WTC11 (cell line): ENCODE measurements at regions not wholly inside any gene's neighbourhood (a gene's known extent, or its start where the extent isn't known, plus 50 kb on each side); places are given as distances from the start of the nearest gene placed in this dataset.
A peak's percentile ranks its signal among the peaks of the same experiment; 100 is the strongest.

Source experiments
- ATAC-seq: fragments of 200-7000 bp; cut with Tn5 transposase; 2 replicates; pipeline ENCODE4 v1.10.0; 2021; ENCODE audit warnings: mild to moderate bottlenecking, moderate library complexity
- CTCF ChIA-PET: fragments of 300-600 bp; sonication (Branson Sonifier 250); formaldehyde crosslinking; loops from one replicate; lab custom pipeline; 2021; ENCODE audit warnings: antibody characterized with exemption; lab: Charles Lee
- POLR2A ChIA-PET: fragments of 350-600 bp; sonication (Branson Sonifier 250); formaldehyde crosslinking; loops from one replicate; lab custom pipeline; 2021; ENCODE audit warnings: antibody characterized with exemption; lab: Charles Lee
- DNase-seq: peaks from one replicate; pipeline ENCODE4 v3.0.0; 2021; ENCODE audit warnings: low spot score
- H3K27ac Mint-ChIP-seq: 2 replicates; pipeline ENCODE4 v1.8.0; 2021; ENCODE audit warnings: mixed read lengths
- H3K27me3 Mint-ChIP-seq: 2 replicates; pipeline ENCODE4 v1.8.0; 2021; ENCODE audit warnings: low read depth, mild to moderate bottlenecking, moderate library complexity, mixed read lengths
- H3K36me3 Mint-ChIP-seq: 2 replicates; pipeline ENCODE4 v1.8.0; 2021; ENCODE audit warnings: mixed read lengths
- H3K4me1 Mint-ChIP-seq: 2 replicates; pipeline ENCODE4 v1.8.0; 2022; ENCODE audit warnings: mixed read lengths
- H3K4me3 Mint-ChIP-seq: 2 replicates; pipeline ENCODE4 v1.8.0; 2021; ENCODE audit warnings: mild to moderate bottlenecking, moderate library complexity, mixed read lengths
- H3K9me3 Mint-ChIP-seq: 2 replicates; pipeline ENCODE4 v1.8.0; 2021; ENCODE audit warnings: mixed read lengths
- CREB1 ChIP-seq: sonication (generic); formaldehyde crosslinking; IDR thresholded peaks from 2 replicates; pipeline ENCODE4 v1.8.0; 2023; ENCODE audit warnings: mild to moderate bottlenecking, missing genetic modification reagents
- NR2C2 ChIP-seq: sonication (generic); formaldehyde crosslinking; IDR thresholded peaks from 2 replicates; pipeline ENCODE4 v1.8.0; 2022; ENCODE audit warnings: mild to moderate bottlenecking, missing genetic modification reagents
- RELA ChIP-seq: sonication (generic); formaldehyde crosslinking; IDR thresholded peaks from 2 replicates; pipeline ENCODE4 v1.8.1; 2022; ENCODE audit warnings: missing genetic modification reagents, mild to moderate bottlenecking, borderline replicate concordance
- RORB ChIP-seq: fragments of 250-450 bp; sonication (Bioruptor Pico); IDR thresholded peaks from 2 replicates; pipeline ENCODE4 v1.9.0; 2021; ENCODE audit warnings: mild to moderate bottlenecking
- SMAD4 ChIP-seq: sonication (generic); formaldehyde crosslinking; IDR thresholded peaks from 2 replicates; pipeline ENCODE4 v1.8.0; 2022; ENCODE audit warnings: mild to moderate bottlenecking, missing genetic modification reagents
- SOX15 ChIP-seq: fragments of 250-450 bp; sonication (Bioruptor Pico); IDR thresholded peaks from 2 replicates; pipeline ENCODE4 v1.9.0; 2021; ENCODE audit warnings: mild to moderate bottlenecking
- ZBTB21 ChIP-seq: sonication (generic); formaldehyde crosslinking; IDR thresholded peaks from 2 replicates; pipeline ENCODE4 v1.8.1; 2023; ENCODE audit warnings: mild to moderate bottlenecking, missing genetic modification reagents, borderline replicate concordance
- ZNF138 ChIP-seq: sonication (generic); formaldehyde crosslinking; conservative IDR thresholded peaks from 2 replicates; pipeline ENCODE4 v1.8.1; 2022; ENCODE audit warnings: mild to moderate bottlenecking, moderate library complexity, missing genetic modification reagents
- ZNF219 ChIP-seq: sonication (generic); formaldehyde crosslinking; IDR thresholded peaks from 2 replicates; pipeline ENCODE4 v1.8.0; 2023; ENCODE audit warnings: missing genetic modification reagents, mild to moderate bottlenecking, borderline replicate concordance
- ZNF416 ChIP-seq: fragments of 250-450 bp; sonication (Bioruptor Pico); IDR thresholded peaks from 2 replicates; pipeline ENCODE4 v1.9.0; 2021; ENCODE audit warnings: mild to moderate bottlenecking, inconsistent platforms
- TF ChIP-seq, protein P1 (sequence below): fragments of 250-450 bp; sonication (Bioruptor Pico); conservative IDR thresholded peaks from 2 replicates; pipeline ENCODE4 v1.9.0; 2021; ENCODE audit warnings: mild to moderate bottlenecking
- TF ChIP-seq, protein P2 (sequence below): fragments of 250-450 bp; sonication (Bioruptor Pico); IDR thresholded peaks from 2 replicates; pipeline ENCODE4 v1.9.0; 2021; ENCODE audit warnings: moderate library complexity, mild to moderate bottlenecking, inconsistent platforms, borderline replicate concordance
- TF ChIP-seq, protein P3 (sequence below): sonication (generic); formaldehyde crosslinking; IDR thresholded peaks from 2 replicates; pipeline ENCODE4 v1.8.1; 2023; ENCODE audit warnings: mild to moderate bottlenecking, missing genetic modification reagents, borderline replicate concordance
- TF ChIP-seq, protein P4 (sequence below): fragments of 250-450 bp; sonication (Bioruptor Pico); IDR thresholded peaks from 2 replicates; pipeline ENCODE4 v1.9.0; 2021; ENCODE audit warnings: mild to moderate bottlenecking
- TF ChIP-seq, protein P5 (sequence below): sonication (generic); formaldehyde crosslinking; IDR thresholded peaks from 2 replicates; pipeline ENCODE4 v1.8.1; 2023; ENCODE audit warnings: mild to moderate bottlenecking, missing genetic modification reagents
- TF ChIP-seq, protein P6 (sequence below): sonication (generic); formaldehyde crosslinking; IDR thresholded peaks from 2 replicates; pipeline ENCODE4 v1.8.1; 2022; ENCODE audit warnings: mild to moderate bottlenecking, missing genetic modification reagents, moderate library complexity, borderline replicate concordance
- TF ChIP-seq, protein P7 (sequence below): sonication (generic); formaldehyde crosslinking; IDR thresholded peaks from 2 replicates; pipeline ENCODE4 v1.8.1; 2023; ENCODE audit warnings: mild to moderate bottlenecking, missing genetic modification reagents
- TF ChIP-seq, protein P8 (sequence below): sonication (generic); formaldehyde crosslinking; IDR thresholded peaks from 2 replicates; pipeline ENCODE4 v1.8.0; 2022; ENCODE audit warnings: mild to moderate bottlenecking, missing genetic modification reagents

DNA sequence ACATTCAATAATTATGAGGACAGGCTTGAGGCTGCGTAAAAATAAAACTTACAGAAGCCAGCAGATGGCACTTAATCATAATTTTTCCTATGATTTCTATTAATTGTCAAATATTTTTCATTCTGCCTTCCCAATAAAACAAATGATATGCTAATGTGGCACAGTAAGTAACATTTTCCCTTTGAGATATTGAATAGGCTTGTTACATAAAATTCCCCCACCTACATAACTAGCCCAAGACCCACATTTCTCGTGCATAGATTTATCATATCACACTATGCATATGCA, 55.4 kb upstream of the PTGFRN start (continued):
- TF ChIP-seq, protein P1, sequence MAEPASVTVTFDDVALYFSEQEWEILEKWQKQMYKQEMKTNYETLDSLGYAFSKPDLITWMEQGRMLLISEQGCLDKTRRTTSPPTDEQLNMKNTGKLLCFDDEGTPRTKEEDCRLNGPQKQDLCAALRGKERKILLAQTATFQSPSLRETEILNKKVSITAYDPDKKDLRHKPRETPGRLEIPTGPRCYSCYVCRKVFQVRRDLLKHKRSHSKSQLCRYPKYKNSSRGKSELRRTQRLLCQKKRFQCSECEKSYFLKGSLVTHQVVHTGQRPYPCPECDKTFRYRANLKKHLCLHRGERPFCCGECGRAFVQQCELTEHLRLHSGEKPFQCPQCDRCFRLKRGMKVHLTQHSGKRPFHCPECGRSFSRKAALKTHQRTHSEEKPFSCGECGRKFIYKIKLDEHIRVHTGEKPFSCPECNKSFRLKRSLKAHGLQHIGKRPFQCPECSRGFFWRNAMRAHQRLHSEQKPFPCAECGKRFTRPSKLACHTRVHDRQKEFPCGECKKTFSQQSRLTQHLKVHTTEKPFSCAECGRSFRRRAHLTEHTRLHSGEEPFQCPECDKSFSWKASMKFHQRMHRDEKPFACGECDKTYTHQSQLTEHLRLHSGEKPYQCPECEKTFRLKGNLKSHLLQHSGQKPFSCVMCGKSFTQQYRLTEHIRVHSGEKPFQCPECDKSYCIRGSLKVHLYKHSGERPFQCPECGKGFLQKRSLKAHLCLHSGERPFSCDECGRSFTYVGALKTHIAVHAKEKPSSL, result no peak
- TF ChIP-seq RORB (no peak), NR2C2 (CRISPR knock-in tag) (no peak), RELA (no peak), SMAD4 (CRISPR knock-in tag) (no peak), ZBTB21 (CRISPR knock-in tag) (no peak)
- TF ChIP-seq, protein P2, sequence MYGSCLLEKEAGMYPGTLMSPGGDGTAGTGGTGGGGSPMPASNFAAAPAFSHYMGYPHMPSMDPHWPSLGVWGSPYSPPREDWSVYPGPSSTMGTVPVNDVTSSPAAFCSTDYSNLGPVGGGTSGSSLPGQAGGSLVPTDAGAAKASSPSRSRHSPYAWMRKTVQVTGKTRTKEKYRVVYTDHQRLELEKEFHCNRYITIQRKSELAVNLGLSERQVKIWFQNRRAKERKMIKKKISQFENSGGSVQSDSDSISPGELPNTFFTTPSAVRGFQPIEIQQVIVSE, result no peak
- TF ChIP-seq, protein P3, sequence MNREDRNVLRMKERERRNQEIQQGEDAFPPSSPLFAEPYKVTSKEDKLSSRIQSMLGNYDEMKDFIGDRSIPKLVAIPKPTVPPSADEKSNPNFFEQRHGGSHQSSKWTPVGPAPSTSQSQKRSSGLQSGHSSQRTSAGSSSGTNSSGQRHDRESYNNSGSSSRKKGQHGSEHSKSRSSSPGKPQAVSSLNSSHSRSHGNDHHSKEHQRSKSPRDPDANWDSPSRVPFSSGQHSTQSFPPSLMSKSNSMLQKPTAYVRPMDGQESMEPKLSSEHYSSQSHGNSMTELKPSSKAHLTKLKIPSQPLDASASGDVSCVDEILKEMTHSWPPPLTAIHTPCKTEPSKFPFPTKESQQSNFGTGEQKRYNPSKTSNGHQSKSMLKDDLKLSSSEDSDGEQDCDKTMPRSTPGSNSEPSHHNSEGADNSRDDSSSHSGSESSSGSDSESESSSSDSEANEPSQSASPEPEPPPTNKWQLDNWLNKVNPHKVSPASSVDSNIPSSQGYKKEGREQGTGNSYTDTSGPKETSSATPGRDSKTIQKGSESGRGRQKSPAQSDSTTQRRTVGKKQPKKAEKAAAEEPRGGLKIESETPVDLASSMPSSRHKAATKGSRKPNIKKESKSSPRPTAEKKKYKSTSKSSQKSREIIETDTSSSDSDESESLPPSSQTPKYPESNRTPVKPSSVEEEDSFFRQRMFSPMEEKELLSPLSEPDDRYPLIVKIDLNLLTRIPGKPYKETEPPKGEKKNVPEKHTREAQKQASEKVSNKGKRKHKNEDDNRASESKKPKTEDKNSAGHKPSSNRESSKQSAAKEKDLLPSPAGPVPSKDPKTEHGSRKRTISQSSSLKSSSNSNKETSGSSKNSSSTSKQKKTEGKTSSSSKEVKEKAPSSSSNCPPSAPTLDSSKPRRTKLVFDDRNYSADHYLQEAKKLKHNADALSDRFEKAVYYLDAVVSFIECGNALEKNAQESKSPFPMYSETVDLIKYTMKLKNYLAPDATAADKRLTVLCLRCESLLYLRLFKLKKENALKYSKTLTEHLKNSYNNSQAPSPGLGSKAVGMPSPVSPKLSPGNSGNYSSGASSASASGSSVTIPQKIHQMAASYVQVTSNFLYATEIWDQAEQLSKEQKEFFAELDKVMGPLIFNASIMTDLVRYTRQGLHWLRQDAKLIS, result no peak
- TF ChIP-seq, protein P4, sequence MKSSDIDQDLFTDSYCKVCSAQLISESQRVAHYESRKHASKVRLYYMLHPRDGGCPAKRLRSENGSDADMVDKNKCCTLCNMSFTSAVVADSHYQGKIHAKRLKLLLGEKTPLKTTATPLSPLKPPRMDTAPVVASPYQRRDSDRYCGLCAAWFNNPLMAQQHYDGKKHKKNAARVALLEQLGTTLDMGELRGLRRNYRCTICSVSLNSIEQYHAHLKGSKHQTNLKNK (CRISPR knock-in tag), result no peak

DNA sequence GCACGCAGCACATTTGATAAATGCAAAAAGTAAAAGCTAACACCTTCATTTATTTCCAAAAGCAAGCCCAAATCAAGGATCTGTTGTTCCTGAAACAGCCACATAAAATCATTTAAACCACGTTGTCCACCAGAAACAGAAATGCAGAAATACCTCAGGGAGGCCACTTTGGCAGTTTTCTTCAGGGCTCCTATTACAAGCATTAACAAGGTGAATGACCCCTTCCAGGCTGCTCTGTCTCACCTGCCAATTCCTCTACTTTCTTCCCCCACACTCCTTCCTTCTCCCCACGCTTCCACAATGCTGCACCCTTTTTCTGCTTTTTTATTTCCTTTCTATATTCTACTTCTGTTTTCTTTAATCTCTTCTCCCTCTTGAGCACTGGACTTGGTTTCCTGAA, 55.0 kb upstream of the PTGFRN start:
- Mint-ChIP-seq H3K36me3 (peaks cover 3% of the 10 kb centered on the region; the same call in 1 of the 2 replicates), H3K27ac (peak overlapping the region; percentile 97), H3K4me1 (peaks cover 58% of the 10 kb centered on the region), H3K27me3 (no peaks in the 10 kb centered on the region), H3K4me3 (peak overlapping the region; percentile 32), H3K9me3 (peaks cover 5% of the 10 kb centered on the region; the same call in 1 of the 2 replicates)
- CTCF ChIA-PET, result interaction anchor here (2.1 kb wide), 1 partner anchor 37 kb away, joined by 7 read pairs; no protein-coding TSS in a partner anchor
- peak; percentile 10; the same call in 1 of the 2 replicates for ATAC-seq
- POLR2A ChIA-PET, result interaction anchor here (1.4 to 2.1 kb wide), 2 partner anchors 24 to 205 kb away, joined by 6 to 8 read pairs; partner anchors contain the start of gene TTF2
- no peak for DNase-seq
- TF ChIP-seq ZNF219 (CRISPR knock-in tag), result no peak

DNA sequence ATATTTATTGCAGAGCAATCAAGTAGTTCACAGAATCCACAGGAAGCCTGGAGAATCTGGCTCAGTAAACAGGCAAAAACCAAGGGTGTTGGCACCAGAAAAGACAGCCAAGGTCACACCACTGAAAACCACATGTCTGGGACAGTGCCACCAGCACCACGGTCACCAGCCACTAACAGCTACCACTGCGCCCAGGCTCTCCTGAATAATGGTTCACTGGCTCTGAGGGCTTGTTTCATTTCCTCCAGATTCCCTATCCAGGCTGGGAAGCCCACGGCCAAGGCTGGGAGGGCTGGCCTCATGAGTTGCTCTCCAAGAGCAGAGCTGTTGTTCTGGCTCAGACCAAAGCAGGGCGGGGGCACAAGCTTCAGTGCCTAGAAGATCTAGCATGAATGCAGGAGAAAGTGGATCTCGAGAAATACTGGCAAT, 54.5 kb upstream of the PTGFRN start:
- Mint-ChIP-seq H3K27ac (peak overlapping the region; percentile 97), H3K27me3 (no peaks in the 10 kb centered on the region), H3K4me1 (peaks cover 63% of the 10 kb centered on the region), H3K36me3 (peaks cover 3% of the 10 kb centered on the region; the same call in 1 of the 2 replicates), H3K9me3 (peaks cover 5% of the 10 kb centered on the region; the same call in 1 of the 2 replicates), H3K4me3 (no peak overlapping the region)
- ATAC-seq (peak; percentile 16; the same call in 1 of the 2 replicates), DNase-seq (no peak)
- ChIA-PET POLR2A (interaction anchor here (1.4 to 2.1 kb wide), 2 partner anchors 23 to 205 kb away, joined by 6 to 8 read pairs; partner anchors contain the start of gene TTF2), CTCF (interaction anchor here (0.6 to 2.1 kb wide), 6 partner anchors 13 to 117 kb away, joined by 3 to 7 read pairs (median 4); no protein-coding TSS in a partner anchor)
- TF ChIP-seq CREB1, result no peak

DNA sequence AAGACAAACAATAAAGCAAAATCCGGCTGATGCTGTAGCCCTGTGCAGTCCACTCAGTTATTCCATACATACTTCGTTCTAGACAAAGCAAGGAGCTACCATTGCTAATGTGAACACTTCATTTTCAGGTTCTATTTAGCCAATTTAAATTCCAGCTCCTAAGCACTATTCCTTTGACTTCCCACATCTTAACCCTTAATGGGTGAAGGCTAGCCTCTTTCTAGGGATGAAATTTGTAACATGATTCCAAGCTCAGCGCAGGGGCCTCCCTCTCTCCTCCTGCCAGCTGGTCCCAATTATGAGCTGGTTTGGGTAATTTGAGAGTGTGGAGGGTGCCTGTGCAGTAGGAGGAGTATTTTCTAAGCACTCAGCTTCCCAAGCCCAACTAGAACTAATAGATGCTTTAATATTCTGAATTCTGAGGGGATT, 53.9 kb upstream of the PTGFRN start:
- H3K4me1 Mint-ChIP-seq, result peaks cover 69% of the 10 kb centered on the region
- H3K27ac Mint-ChIP-seq, result peak overlapping the region; percentile 97
- H3K36me3 Mint-ChIP-seq, result peaks cover 3% of the 10 kb centered on the region; the same call in 1 of the 2 replicates
- CTCF ChIA-PET, result interaction anchor here (0.5 to 2.1 kb wide), 12 partner anchors 14 to 238 kb away, joined by 3 to 7 read pairs (median 3); no protein-coding TSS in a partner anchor
- POLR2A ChIA-PET, result interaction anchor here (1.4 to 2.1 kb wide), 2 partner anchors 23 to 204 kb away, joined by 6 to 8 read pairs; partner anchors contain the start of gene TTF2
- DNase-seq, result no peak
- H3K9me3 Mint-ChIP-seq, result peaks cover 5% of the 10 kb centered on the region; the same call in 1 of the 2 replicates
- no peak for ATAC-seq
- no peak overlapping the region for H3K4me3 Mint-ChIP-seq
- no peaks in the 10 kb centered on the region for H3K27me3 Mint-ChIP-seq
- no peak for TF ChIP-seq ZNF138
- TF ChIP-seq, protein P5, sequence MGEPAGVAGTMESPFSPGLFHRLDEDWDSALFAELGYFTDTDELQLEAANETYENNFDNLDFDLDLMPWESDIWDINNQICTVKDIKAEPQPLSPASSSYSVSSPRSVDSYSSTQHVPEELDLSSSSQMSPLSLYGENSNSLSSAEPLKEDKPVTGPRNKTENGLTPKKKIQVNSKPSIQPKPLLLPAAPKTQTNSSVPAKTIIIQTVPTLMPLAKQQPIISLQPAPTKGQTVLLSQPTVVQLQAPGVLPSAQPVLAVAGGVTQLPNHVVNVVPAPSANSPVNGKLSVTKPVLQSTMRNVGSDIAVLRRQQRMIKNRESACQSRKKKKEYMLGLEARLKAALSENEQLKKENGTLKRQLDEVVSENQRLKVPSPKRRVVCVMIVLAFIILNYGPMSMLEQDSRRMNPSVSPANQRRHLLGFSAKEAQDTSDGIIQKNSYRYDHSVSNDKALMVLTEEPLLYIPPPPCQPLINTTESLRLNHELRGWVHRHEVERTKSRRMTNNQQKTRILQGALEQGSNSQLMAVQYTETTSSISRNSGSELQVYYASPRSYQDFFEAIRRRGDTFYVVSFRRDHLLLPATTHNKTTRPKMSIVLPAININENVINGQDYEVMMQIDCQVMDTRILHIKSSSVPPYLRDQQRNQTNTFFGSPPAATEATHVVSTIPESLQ (CRISPR knock-in tag), result no peak
- TF ChIP-seq, protein P6, sequence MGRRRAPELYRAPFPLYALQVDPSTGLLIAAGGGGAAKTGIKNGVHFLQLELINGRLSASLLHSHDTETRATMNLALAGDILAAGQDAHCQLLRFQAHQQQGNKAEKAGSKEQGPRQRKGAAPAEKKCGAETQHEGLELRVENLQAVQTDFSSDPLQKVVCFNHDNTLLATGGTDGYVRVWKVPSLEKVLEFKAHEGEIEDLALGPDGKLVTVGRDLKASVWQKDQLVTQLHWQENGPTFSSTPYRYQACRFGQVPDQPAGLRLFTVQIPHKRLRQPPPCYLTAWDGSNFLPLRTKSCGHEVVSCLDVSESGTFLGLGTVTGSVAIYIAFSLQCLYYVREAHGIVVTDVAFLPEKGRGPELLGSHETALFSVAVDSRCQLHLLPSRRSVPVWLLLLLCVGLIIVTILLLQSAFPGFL (CRISPR knock-in tag), result no peak
- TF ChIP-seq ZNF416 (CRISPR knock-in tag), result no peak
- no peak for TF ChIP-seq SOX15 (CRISPR knock-in tag)
- TF ChIP-seq, protein P7, sequence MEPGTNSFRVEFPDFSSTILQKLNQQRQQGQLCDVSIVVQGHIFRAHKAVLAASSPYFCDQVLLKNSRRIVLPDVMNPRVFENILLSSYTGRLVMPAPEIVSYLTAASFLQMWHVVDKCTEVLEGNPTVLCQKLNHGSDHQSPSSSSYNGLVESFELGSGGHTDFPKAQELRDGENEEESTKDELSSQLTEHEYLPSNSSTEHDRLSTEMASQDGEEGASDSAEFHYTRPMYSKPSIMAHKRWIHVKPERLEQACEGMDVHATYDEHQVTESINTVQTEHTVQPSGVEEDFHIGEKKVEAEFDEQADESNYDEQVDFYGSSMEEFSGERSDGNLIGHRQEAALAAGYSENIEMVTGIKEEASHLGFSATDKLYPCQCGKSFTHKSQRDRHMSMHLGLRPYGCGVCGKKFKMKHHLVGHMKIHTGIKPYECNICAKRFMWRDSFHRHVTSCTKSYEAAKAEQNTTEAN (CRISPR knock-in tag), result no peak
- TF ChIP-seq, protein P8, sequence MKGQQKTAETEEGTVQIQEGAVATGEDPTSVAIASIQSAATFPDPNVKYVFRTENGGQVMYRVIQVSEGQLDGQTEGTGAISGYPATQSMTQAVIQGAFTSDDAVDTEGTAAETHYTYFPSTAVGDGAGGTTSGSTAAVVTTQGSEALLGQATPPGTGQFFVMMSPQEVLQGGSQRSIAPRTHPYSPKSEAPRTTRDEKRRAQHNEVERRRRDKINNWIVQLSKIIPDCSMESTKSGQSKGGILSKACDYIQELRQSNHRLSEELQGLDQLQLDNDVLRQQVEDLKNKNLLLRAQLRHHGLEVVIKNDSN (CRISPR knock-in tag), result no peak
